ENCODE measurements at regions not wholly inside any gene's neighbourhood (a gene's known extent, or its start where the extent isn't known, plus 50 kb on each side); places are given as distances from the start of the nearest gene placed in this dataset.

- no peak overlapping the region for H3K27ac ChIP-seq (ENCODE audit: low read length in 2 of 2)
- H3K4me3 ChIP-seq (ENCODE audit: control extremely low read depth in 1 of 5, extremely low read depth in 1 of 5, insufficient read depth in 1 of 5, low read depth in 2 of 5, low read length in 4 of 5): no peak overlapping the region
- ATAC-seq (ENCODE audit: low read depth) (no peak), DNase-seq (no peak)
- H3K27me3 ChIP-seq (replicated peaks in 1 of 4; ENCODE audit: control extremely low read depth in 1 of 4, control insufficient read depth in 3 of 4, insufficient read depth in 4 of 4, low read length in 3 of 4): no peaks in the 10 kb centered on the region
- intact Hi-C loops (cut with micrococcal nuclease): no loop called here
- no peaks in the 10 kb centered on the region for H3K4me1 ChIP-seq (ENCODE audit: control insufficient read depth in 2 of 2, insufficient read depth in 2 of 2, low read length in 2 of 2)
- no peaks in the 10 kb centered on the region for H4K20me1 ChIP-seq (ENCODE audit: control insufficient read depth, insufficient read depth, low read length, poor library complexity, severe bottlenecking)
- Mint-ChIP-seq H3K27ac (no peak overlapping the region), H3K4me1 (no peaks in the 10 kb centered on the region), H3K9me3 (ENCODE audit: insufficient read depth) (peaks cover 4% of the 10 kb centered on the region), H3K4me3 (no peak overlapping the region), H3K27me3 (no peaks in the 10 kb centered on the region)
- 100% methylated on average over 6 of the region's 10 CpGs for WGBS (ENCODE audit: insufficient coverage)
- no peak overlapping the region for H3K4me2 ChIP-seq (replicated peaks; ENCODE audit: low read depth, low read length, poor library complexity, severe bottlenecking)
- no peaks in the 10 kb centered on the region for H3K36me3 ChIP-seq (replicated peaks in 1 of 2; ENCODE audit: control extremely low read depth in 1 of 2, control insufficient read depth in 1 of 2, extremely low read depth in 1 of 2, insufficient read depth in 2 of 2, low read length in 1 of 2)
- no peak overlapping the region for H3K9ac ChIP-seq (ENCODE audit: low read length)
- H3K79me2 ChIP-seq (ENCODE audit: control insufficient read depth, insufficient read depth, low read length): no peaks in the 10 kb centered on the region
- no peak overlapping the region for H2AFZ ChIP-seq (ENCODE audit: insufficient read depth, low read depth, low read length, poor library complexity, severe bottlenecking)
- POLR2A ChIA-PET: no interaction called here
- H3K9me3 ChIP-seq (ENCODE audit: control extremely low read depth in 1 of 3, control insufficient read depth in 2 of 3, insufficient read depth in 1 of 3, low read length in 2 of 3): peaks cover 0 to 10% (median 0%) of the 10 kb centered on the region in 3 donors
- TF ChIP-seq EZH2 (IDR thresholded peaks at IDR 0.05; ENCODE audit: borderline replicate concordance, insufficient read depth, low read depth, low read length, poor library complexity, severe bottlenecking) (no peak), CTCF (IDR thresholded peaks at IDR 0.05) (no peak)
- CTCF ChIA-PET: interaction anchor here (0.5 kb wide), 1 partner anchor 399 kb away, joined by 3 read pairs; no protein-coding TSS in a partner anchor
Observed at GRCh38 chr15:25554640-25555039, 115.8 kb upstream of the UBE3A start.

- no peak overlapping the region for H2AFZ ChIP-seq (ENCODE audit: insufficient read depth, low read depth, low read length, poor library complexity, severe bottlenecking)
- H3K9ac ChIP-seq (ENCODE audit: low read length): no peak overlapping the region
- 100% methylated on average over 2 of the region's 3 CpGs for WGBS (ENCODE audit: insufficient coverage)
- H4K20me1 ChIP-seq (ENCODE audit: control insufficient read depth, insufficient read depth, low read length, poor library complexity, severe bottlenecking): no peaks in the 10 kb centered on the region
- no peaks in the 10 kb centered on the region for H3K27me3 Mint-ChIP-seq
- H3K79me2 ChIP-seq (ENCODE audit: control insufficient read depth, insufficient read depth, low read length): no peaks in the 10 kb centered on the region
- H3K4me1 ChIP-seq (ENCODE audit: control insufficient read depth in 2 of 2, insufficient read depth in 2 of 2, low read length in 2 of 2): no peaks in the 10 kb centered on the region
- peaks cover 0 to 1% (median 0%) of the 10 kb centered on the region in 3 donors for H3K9me3 ChIP-seq (ENCODE audit: control extremely low read depth in 1 of 3, control insufficient read depth in 2 of 3, insufficient read depth in 1 of 3, low read length in 2 of 3)
- no peak overlapping the region for H3K4me2 ChIP-seq (replicated peaks; ENCODE audit: low read depth, low read length, poor library complexity, severe bottlenecking)
- H3K4me1 Mint-ChIP-seq: no peaks in the 10 kb centered on the region
- H3K36me3 ChIP-seq (replicated peaks in 1 of 2; ENCODE audit: control extremely low read depth in 1 of 2, control insufficient read depth in 1 of 2, extremely low read depth in 1 of 2, insufficient read depth in 2 of 2, low read length in 1 of 2): no peaks in the 10 kb centered on the region
- ChIA-PET CTCF (no interaction called here), POLR2A (no interaction called here)
- H3K27me3 ChIP-seq (replicated peaks in 1 of 4; ENCODE audit: control extremely low read depth in 1 of 4, control insufficient read depth in 3 of 4, insufficient read depth in 4 of 4, low read length in 3 of 4): no peaks in the 10 kb centered on the region
- DNase-seq: no peak
- ATAC-seq (ENCODE audit: low read depth): no peak
- no peak overlapping the region for H3K4me3 Mint-ChIP-seq
- intact Hi-C loops (cut with micrococcal nuclease): no loop called here
- no peak overlapping the region for H3K4me3 ChIP-seq (ENCODE audit: control extremely low read depth in 1 of 5, extremely low read depth in 1 of 5, insufficient read depth in 1 of 5, low read depth in 2 of 5, low read length in 4 of 5)
- no peak overlapping the region for H3K27ac Mint-ChIP-seq
- peaks cover 3% of the 10 kb centered on the region for H3K9me3 Mint-ChIP-seq (ENCODE audit: insufficient read depth)
- H3K27ac ChIP-seq (ENCODE audit: low read length in 2 of 2): no peak overlapping the region
- no peak for TF ChIP-seq CTCF (IDR thresholded peaks at IDR 0.05)
- TF ChIP-seq EZH2 (IDR thresholded peaks at IDR 0.05; ENCODE audit: borderline replicate concordance, insufficient read depth, low read depth, low read length, poor library complexity, severe bottlenecking): no peak
Observed at GRCh38 chr15:25548600-25548999, 109.8 kb upstream of the UBE3A start.
